Naive thymus-derived CD8-positive, alpha-beta T cell (primary cell): ENCODE measurements at regions not wholly inside any gene's neighbourhood (a gene's known extent, or its start where the extent isn't known, plus 50 kb on each side); places are given as distances from the start of the nearest gene placed in this dataset.
A peak's percentile ranks its signal among the peaks of the same experiment; 100 is the strongest.

Experiments
- ATAC-seq, 2 donors: fragments of 150-1000 bp; cut with Tn5 transposase in 1 of 2; sonication (Bioruptor Pico), chemical (Tn5 transposase) in 1 of 2; 1 replicate in 1 of 2; 2 replicates in 1 of 2; pipeline ENCODE4 v1.10.0; 2021; ENCODE audit warnings: mild to moderate bottlenecking in 2 of 2, moderate library complexity in 2 of 2
- POLR2A ChIA-PET: fragments of 350-600 bp; sonication (Branson Sonifier 250); formaldehyde crosslinking; loops from one replicate; lab custom pipeline; 2021; ENCODE audit warnings: antibody characterized with exemption; lab: Charles Lee
- DNase-seq, 10 donors: peaks; one replicate each; pipeline versions ENCODE4 v3.0.0 to v3.0.0-alpha.2; 2020 to 2022
- H3K27ac Mint-ChIP-seq, 10 donors: one replicate each; pipeline ENCODE4 v1.8.0; 2020 to 2022; ENCODE audit warnings: mild to moderate bottlenecking in 10 of 10, mixed read lengths in 10 of 10, moderate library complexity in 4 of 10, inconsistent platforms in 1 of 10
- H3K27me3 Mint-ChIP-seq, 5 donors: one replicate each; pipeline ENCODE4 v1.8.0; 2021 to 2022; ENCODE audit warnings: mixed read lengths in 5 of 5
- H3K36me3 Mint-ChIP-seq, 3 donors: one replicate each; pipeline ENCODE4 v1.8.0; 2020 to 2022; ENCODE audit warnings: mixed read lengths in 3 of 3, mild to moderate bottlenecking in 2 of 3, inconsistent platforms in 1 of 3
- H3K4me1 Mint-ChIP-seq, 4 donors: one replicate each; pipeline ENCODE4 v1.8.0; 2021 to 2022; ENCODE audit warnings: mixed read lengths in 4 of 4
- H3K4me3 Mint-ChIP-seq, 10 donors: one replicate each; pipeline ENCODE4 v1.8.0; 2020 to 2022; ENCODE audit warnings: mild to moderate bottlenecking in 10 of 10, mixed read lengths in 10 of 10, moderate library complexity in 6 of 10, inconsistent platforms in 1 of 10
- H3K9me3 Mint-ChIP-seq, 9 donors: one replicate each; pipeline ENCODE4 v1.8.0; 2020 to 2022; ENCODE audit warnings: mixed read lengths in 9 of 9, mild to moderate bottlenecking in 3 of 9, inconsistent platforms in 1 of 9, moderate library complexity in 1 of 9

GRCh38 chr10:2850202-2850601, 217.1 kb upstream of the PFKP start:
- Mint-ChIP-seq H3K27ac (no peak overlapping the region), H3K9me3 (peaks cover 0 to 1% (median 0%) of the 10 kb centered on the region in 9 donors), H3K27me3 (peaks cover 4 to 22% (median 8%) of the 10 kb centered on the region in 5 donors), H3K4me3 (no peak overlapping the region), H3K4me1 (no peaks in the 10 kb centered on the region), H3K36me3 (no peaks in the 10 kb centered on the region)
- ATAC-seq (no peak), DNase-seq (no peak)
- POLR2A ChIA-PET = no interaction called here

GRCh38 chr10:2844925-2845324, 222.4 kb upstream of the PFKP start:
- H3K4me3 Mint-ChIP-seq = no peak overlapping the region
- no peak overlapping the region for H3K27ac Mint-ChIP-seq
- peaks cover 0 to 1% (median 0%) of the 10 kb centered on the region in 9 donors for H3K9me3 Mint-ChIP-seq
- no peaks in the 10 kb centered on the region for H3K4me1 Mint-ChIP-seq
- peaks cover 0 to 20% (median 1%) of the 10 kb centered on the region in 5 donors for H3K27me3 Mint-ChIP-seq
- ATAC-seq (no peak), DNase-seq (no peak)
- POLR2A ChIA-PET = no interaction called here
- H3K36me3 Mint-ChIP-seq = no peaks in the 10 kb centered on the region

- Mint-ChIP-seq H3K27me3 (peaks cover 5 to 37% (median 16%) of the 10 kb centered on the region in 5 donors), H3K4me1 (no peaks in the 10 kb centered on the region), H3K36me3 (no peaks in the 10 kb centered on the region), H3K27ac (no peak overlapping the region), H3K4me3 (no peak overlapping the region), H3K9me3 (no peaks in the 10 kb centered on the region)
- POLR2A ChIA-PET = no interaction called here
- no peak for ATAC-seq
- DNase-seq = peak in 1 of 10 donors; percentile 3
Observed at GRCh38 chr10:2839081-2839725, 228.1 kb upstream of the PFKP start.

- Mint-ChIP-seq H3K36me3 (no peaks in the 10 kb centered on the region), H3K27ac (no peak overlapping the region), H3K9me3 (no peaks in the 10 kb centered on the region), H3K4me3 (no peak overlapping the region), H3K27me3 (peaks cover 10 to 37% (median 16%) of the 10 kb centered on the region in 5 donors), H3K4me1 (no peaks in the 10 kb centered on the region)
- DNase-seq (no peak), ATAC-seq (no peak)
- POLR2A ChIA-PET = no interaction called here
Observed at GRCh38 chr10:2837674-2838073, 229.7 kb upstream of the PFKP start.

GRCh38 chr10:2836921-2837662, 230.3 kb upstream of the PFKP start:
- Mint-ChIP-seq H3K9me3 (no peaks in the 10 kb centered on the region), H3K4me1 (no peaks in the 10 kb centered on the region), H3K4me3 (no peak overlapping the region), H3K27ac (no peak overlapping the region), H3K27me3 (peaks cover 11 to 34% (median 16%) of the 10 kb centered on the region in 5 donors), H3K36me3 (no peaks in the 10 kb centered on the region)
- POLR2A ChIA-PET = no interaction called here
- ATAC-seq (no peak), DNase-seq (no peak)

- Mint-ChIP-seq H3K4me3 (no peak overlapping the region), H3K27ac (no peak overlapping the region), H3K9me3 (no peaks in the 10 kb centered on the region), H3K4me1 (no peaks in the 10 kb centered on the region), H3K36me3 (no peaks in the 10 kb centered on the region), H3K27me3 (peaks cover 8 to 35% (median 11%) of the 10 kb centered on the region in 5 donors)
- ATAC-seq (no peak), DNase-seq (no peak)
- POLR2A ChIA-PET = no interaction called here
Observed at GRCh38 chr10:2834214-2834613, 233.1 kb upstream of the PFKP start.

GRCh38 chr10:2831509-2831908, 235.8 kb upstream of the PFKP start:
- DNase-seq = no peak
- no peak overlapping the region for H3K27ac Mint-ChIP-seq
- POLR2A ChIA-PET = no interaction called here

GRCh38 chr10:2828741-2829140, 238.6 kb upstream of the PFKP start:
- Mint-ChIP-seq H3K27ac (no peak overlapping the region), H3K4me1 (no peaks in the 10 kb centered on the region), H3K9me3 (peaks cover 0 to 5% (median 0%) of the 10 kb centered on the region in 9 donors), H3K36me3 (no peaks in the 10 kb centered on the region), H3K4me3 (no peak overlapping the region), H3K27me3 (peaks cover 7 to 24% (median 11%) of the 10 kb centered on the region in 5 donors)
- DNase-seq (no peak), ATAC-seq (no peak)
- POLR2A ChIA-PET = no interaction called here

More at GRCh38 chr10:2831509-2831908, 235.8 kb upstream of the PFKP start:
- peaks cover 5 to 27% (median 11%) of the 10 kb centered on the region in 5 donors for H3K27me3 Mint-ChIP-seq
- no peaks in the 10 kb centered on the region for H3K4me1 Mint-ChIP-seq
- no peak overlapping the region for H3K4me3 Mint-ChIP-seq
- ATAC-seq = no peak
- H3K9me3 Mint-ChIP-seq = peaks cover 0 to 5% (median 0%) of the 10 kb centered on the region in 9 donors
- no peaks in the 10 kb centered on the region for H3K36me3 Mint-ChIP-seq

GRCh38 chr10:2826675-2827074, 240.7 kb upstream of the PFKP start:
- Mint-ChIP-seq H3K27ac (no peak overlapping the region), H3K4me3 (no peak overlapping the region), H3K9me3 (peaks cover 0 to 5% (median 0%) of the 10 kb centered on the region in 9 donors), H3K4me1 (no peaks in the 10 kb centered on the region), H3K27me3 (peaks cover 4 to 11% (median 7%) of the 10 kb centered on the region in 5 donors), H3K36me3 (no peaks in the 10 kb centered on the region)
- DNase-seq (no peak), ATAC-seq (no peak)
- POLR2A ChIA-PET = no interaction called here

- H3K4me3 Mint-ChIP-seq = no peak overlapping the region
- no peaks in the 10 kb centered on the region for H3K36me3 Mint-ChIP-seq
- ATAC-seq (no peak), DNase-seq (no peak)
- H3K27ac Mint-ChIP-seq = no peak overlapping the region
- H3K27me3 Mint-ChIP-seq = peaks cover 4 to 11% (median 7%) of the 10 kb centered on the region in 5 donors
- no peaks in the 10 kb centered on the region for H3K4me1 Mint-ChIP-seq
- H3K9me3 Mint-ChIP-seq = peaks cover 0 to 5% (median 0%) of the 10 kb centered on the region in 9 donors
- POLR2A ChIA-PET = no interaction called here
Observed at GRCh38 chr10:2825841-2826240, 241.5 kb upstream of the PFKP start.

GRCh38 chr10:2817940-2818636, 249.3 kb upstream of the PFKP start:
- H3K27ac Mint-ChIP-seq = no peak overlapping the region
- H3K4me1 Mint-ChIP-seq = no peaks in the 10 kb centered on the region
- H3K36me3 Mint-ChIP-seq = no peaks in the 10 kb centered on the region
- POLR2A ChIA-PET = no interaction called here
- no peak for ATAC-seq
- H3K27me3 Mint-ChIP-seq = peaks cover 0 to 1% (median 0%) of the 10 kb centered on the region in 5 donors
- no peak overlapping the region for H3K4me3 Mint-ChIP-seq
- no peaks in the 10 kb centered on the region for H3K9me3 Mint-ChIP-seq
- no peak for DNase-seq

GRCh38 chr10:2813693-2814092, 253.7 kb upstream of the PFKP start:
- no peaks in the 10 kb centered on the region for H3K36me3 Mint-ChIP-seq
- H3K4me1 Mint-ChIP-seq = no peaks in the 10 kb centered on the region
- DNase-seq (no peak), ATAC-seq (no peak)
- POLR2A ChIA-PET = no interaction called here
- H3K4me3 Mint-ChIP-seq = no peak overlapping the region
- peaks cover 0 to 11% (median 3%) of the 10 kb centered on the region in 9 donors for H3K9me3 Mint-ChIP-seq
- no peak overlapping the region for H3K27ac Mint-ChIP-seq
- peaks cover 0 to 3% (median 0%) of the 10 kb centered on the region in 5 donors for H3K27me3 Mint-ChIP-seq

- Mint-ChIP-seq H3K36me3 (no peaks in the 10 kb centered on the region), H3K4me3 (no peak overlapping the region), H3K27ac (no peak overlapping the region), H3K4me1 (no peaks in the 10 kb centered on the region), H3K9me3 (peaks cover 0 to 12% (median 3%) of the 10 kb centered on the region in 9 donors), H3K27me3 (peaks cover 0 to 3% (median 1%) of the 10 kb centered on the region in 5 donors)
- POLR2A ChIA-PET = no interaction called here
- no peak for ATAC-seq
- no peak for DNase-seq
Observed at GRCh38 chr10:2813286-2813685, 254.1 kb upstream of the PFKP start.
